ENCODE measurements at regions not wholly inside any gene's neighbourhood (a gene's known extent, or its start where the extent isn't known, plus 50 kb on each side); places are given as distances from the start of the nearest gene placed in this dataset.
"Not testable (repeated sequence)": the region's sequence is repeated elsewhere in the genome, so short reads cannot be mapped to it uniquely, and the experiment has no call there.

- DNase-seq: not testable (repeated sequence)
Observed at GRCh38 chr2:113386780-113387433, 50.6 kb upstream of the ZNG1B start.

GRCh38 chr2:113379621-113380020 is 57.9 kb upstream of the ZNG1B start:
- DNase-seq: not testable (repeated sequence)

- DNase-seq: no peak
Observed at GRCh38 chr2:113376913-113377445, 60.5 kb upstream of the ZNG1B start.

- DNase-seq: no peak
Observed at GRCh38 chr2:113376253-113376912, 61.1 kb upstream of the ZNG1B start.

GRCh38 chr2:113374857-113375256 is 62.6 kb upstream of the ZNG1B start:
- DNase-seq: not testable (repeated sequence)

GRCh38 chr2:113372258-113372834 is 65.1 kb upstream of the ZNG1B start:
- not testable (repeated sequence) for DNase-seq

GRCh38 chr2:113370478-113371091 is 66.9 kb upstream of the ZNG1B start:
- peak; percentile 91 for DNase-seq

GRCh38 chr2:113370030-113370429 is 67.5 kb upstream of the ZNG1B start:
- DNase-seq: no peak

GRCh38 chr2:113368581-113368980 is 68.9 kb upstream of the ZNG1B start:
- not testable (repeated sequence) for DNase-seq

GRCh38 chr2:113366821-113367220 is 70.7 kb upstream of the ZNG1B start:
- DNase-seq: not testable (repeated sequence)

GRCh38 chr2:113365791-113366190 is 71.7 kb upstream of the ZNG1B start:
- not testable (repeated sequence) for DNase-seq

- not testable (repeated sequence) for DNase-seq
Observed at GRCh38 chr2:113365290-113365689, 72.2 kb upstream of the ZNG1B start.

GRCh38 chr2:113361051-113361450 is 76.4 kb upstream of the ZNG1B start:
- DNase-seq: no peak

GRCh38 chr2:113357071-113357470 is 78.3 kb upstream of the PAX8 start:
- no peak for DNase-seq

GRCh38 chr2:113356284-113356683 is 77.6 kb upstream of the PAX8 start:
- DNase-seq: not testable (repeated sequence)

- DNase-seq: not testable (repeated sequence)
Observed at GRCh38 chr2:113355339-113356015, 76.8 kb upstream of the PAX8 start.

GRCh38 chr2:113351375-113352355 is 72.9 kb upstream of the PAX8 start:
- no peak for DNase-seq

- DNase-seq: not testable (repeated sequence)
Observed at GRCh38 chr2:113343800-113344199, 65.1 kb upstream of the PAX8 start.

GRCh38 chr2:113342650-113343049 is 63.9 kb upstream of the PAX8 start:
- DNase-seq: no peak

- DNase-seq: not testable (repeated sequence)
Observed at GRCh38 chr2:113341870-113342253, 63.1 kb upstream of the PAX8 start.

- no peak for DNase-seq
Observed at GRCh38 chr2:113341191-113341869, 62.6 kb upstream of the PAX8 start.
